ENCODE measurements at regions not wholly inside any gene's neighbourhood (a gene's known extent, or its start where the extent isn't known, plus 50 kb on each side); places are given as distances from the start of the nearest gene placed in this dataset.

GRCh38 chr5:167626341-167627123 is 664.9 kb upstream of the WWC1 start:
- no peak for FAIRE-seq
- POLR2A ChIA-PET, result no interaction called here

More at GRCh38 chr5:167626341-167627123, 664.9 kb upstream of the WWC1 start:
- Histone ChIP-seq H3K9me3 (ENCODE audit: low read length) (no peaks in the 10 kb centered on the region), H3K27me3 (ENCODE audit: control insufficient read depth in 1 of 2, insufficient read depth in 2 of 2, low read length in 2 of 2) (no peaks in the 10 kb centered on the region), H3K4me1 (ENCODE audit: insufficient read depth, low read length) (no peaks in the 10 kb centered on the region), H3K27ac (ENCODE audit: extremely low read length, insufficient read depth, low read length) (no peak overlapping the region), H4K20me1 (ENCODE audit: insufficient read depth, low read length) (no peaks in the 10 kb centered on the region), H3K79me2 (ENCODE audit: insufficient read depth, low read length) (no peaks in the 10 kb centered on the region), H3K4me2 (ENCODE audit: low read depth, low read length) (no peak overlapping the region), H2AFZ (ENCODE audit: low read length) (no peak overlapping the region), H3K36me3 (replicated peaks in 1 of 2; ENCODE audit: control insufficient read depth in 1 of 2, insufficient read depth in 2 of 2, low read length in 2 of 2) (no peaks in the 10 kb centered on the region), H3K4me3 (replicated peaks in 1 of 3; ENCODE audit: insufficient read depth in 1 of 3, low read depth in 2 of 3, low read length in 3 of 3) (no peak overlapping the region), H3K9ac (ENCODE audit: insufficient read depth, low read depth, low read length) (no peak overlapping the region)
- TF ChIP-seq CTCF (CRISPR knock-in tag; IDR thresholded peaks at IDR 0.05), result no peak
- no peak for TF ChIP-seq ZZZ3 (CRISPR knock-in tag; IDR thresholded peaks at IDR 0.05; ENCODE audit: borderline replicate concordance)
- TF ChIP-seq THYN1 (CRISPR knock-in tag; IDR thresholded peaks at IDR 0.05; ENCODE audit: borderline replicate concordance, low read depth), result no peak
- TF ChIP-seq BORCS8-MEF2B (CRISPR knock-in tag; IDR thresholded peaks at IDR 0.05), result no peak
- TF ChIP-seq ZMYM3 (CRISPR knock-in tag; IDR thresholded peaks at IDR 0.05), result no peak
- TF ChIP-seq ZNF709 (CRISPR knock-in tag; IDR thresholded peaks at IDR 0.05), result no peak
- no peak for TF ChIP-seq ZFP36L1 (CRISPR knock-in tag; IDR thresholded peaks at IDR 0.05)
- TF ChIP-seq DRAP1 (CRISPR knock-in tag; IDR thresholded peaks at IDR 0.05), result no peak
- TF ChIP-seq SIX4 (CRISPR knock-in tag; IDR thresholded peaks at IDR 0.05), result no peak
- no peak for TF ChIP-seq ZNF124 (CRISPR knock-in tag; IDR thresholded peaks at IDR 0.05)
- no peak for TF ChIP-seq NR1H2 (CRISPR knock-in tag; IDR thresholded peaks at IDR 0.05; ENCODE audit: borderline replicate concordance, low read depth)
- TF ChIP-seq ZNF441 (CRISPR knock-in tag; IDR thresholded peaks at IDR 0.05; ENCODE audit: borderline replicate concordance), result no peak
- TF ChIP-seq PCBP2 (optimal IDR thresholded peaks at IDR 0.05; ENCODE audit: low read depth, low read length, poor library complexity, severe bottlenecking), result no peak
- no peak for TF ChIP-seq AFF4 (CRISPR knock-in tag; IDR thresholded peaks at IDR 0.05)
- TF ChIP-seq TBX2 (CRISPR knock-in tag; IDR thresholded peaks at IDR 0.05; ENCODE audit: borderline replicate concordance), result no peak
- TF ChIP-seq NONO (IDR thresholded peaks at IDR 0.05), result no peak
- no peak for TF ChIP-seq NONO (CRISPR knock-in tag; conservative IDR thresholded peaks at IDR 0.05)
- BruUV-seq (replicated peaks), result no TSS peak
- CTCF ChIA-PET (ENCODE audit: low intra/inter-chr PET ratio, low total read pairs), result no interaction called here
- ATAC-seq (no peak), DNase-seq (ENCODE audit: low spot score) (no peak)
- 4% methylated on average over 8 of the region's 8 CpGs for WGBS (ENCODE audit: low lambda C conversion rate)
- in situ Hi-C loops (cut with HindIII; ENCODE audit: extremely low pct_ligation_motif_present, low pct_unique_long_range_greater_than_20kb) (no loop called here), intact Hi-C loops (cut with micrococcal nuclease; ENCODE audit: unreplicated experiment) (no loop called here)
